GM23338 (cell line): ENCODE measurements at regions not wholly inside any gene's neighbourhood (a gene's known extent, or its start where the extent isn't known, plus 50 kb on each side); places are given as distances from the start of the nearest gene placed in this dataset.

Experiments used
- ATAC-seq: fragments of 200-7000 bp; cut with Tn5 transposase; 3 replicates; pipeline ENCODE4 v1.9.1; 2020
- DNase-seq: peaks from one replicate; pipeline ENCODE4 v3.0.0-alpha.2; 2015; ENCODE audit warnings: low spot score
- H2AFZ ChIP-seq: fragments of 200-600 bp; sonication (generic); 2 replicates; pipeline ENCODE4 v1.8.0; 2016; ENCODE audit warnings: antibody characterized with exemption, mild to moderate bottlenecking, moderate library complexity
- H3F3A ChIP-seq: fragments of 200-600 bp; sonication (generic); replicated peaks from 2 replicates; pipeline ENCODE4 v1.8.0; 2017; ENCODE audit warnings: antibody characterized with exemption, mixed run types, low read depth
- H3K27ac ChIP-seq: fragments of 200-600 bp; sonication (generic); 2 replicates; pipeline ENCODE4 v1.6.1; 2016; ENCODE audit warnings: low read depth
- H3K27me3 ChIP-seq: fragments of 200-600 bp; sonication (generic); 2 replicates; pipeline ENCODE4 v1.8.0; 2016; ENCODE audit warnings: mild to moderate bottlenecking, mixed run types, moderate library complexity; ENCODE audit not compliant: insufficient read depth
- H3K36me3 ChIP-seq: fragments of 200-600 bp; sonication (generic); 2 replicates; pipeline ENCODE4 v1.8.0; 2016; ENCODE audit warnings: mild to moderate bottlenecking; ENCODE audit not compliant: insufficient read depth
- H3K4me1 ChIP-seq: fragments of 200-600 bp; sonication (generic); 2 replicates; pipeline ENCODE4 v1.8.0; 2016; ENCODE audit warnings: mild to moderate bottlenecking, moderate library complexity; ENCODE audit not compliant: insufficient read depth
- H3K4me2 ChIP-seq: fragments of 200-600 bp; sonication (generic); 2 replicates; pipeline ENCODE4 v1.7.1; 2017; ENCODE audit warnings: mixed run types
- H3K4me3 ChIP-seq: fragments of 200-600 bp; sonication (generic); 2 replicates; pipeline ENCODE4 v1.6.1; 2016; ENCODE audit warnings: mixed run types
- H3K79me2 ChIP-seq: fragments of 200-600 bp; sonication (generic); replicated peaks from 2 replicates; pipeline ENCODE4 v1.8.0; 2017; ENCODE audit warnings: mild to moderate bottlenecking; ENCODE audit not compliant: insufficient read depth
- H3K9me2 ChIP-seq: fragments of 200-600 bp; sonication (generic); 2 replicates; pipeline ENCODE4 v1.8.0; 2017; ENCODE audit not compliant: insufficient read depth
- H4K20me1 ChIP-seq: fragments of 200-600 bp; sonication (generic); replicated peaks from 2 replicates; pipeline ENCODE4 v1.8.0; 2017; ENCODE audit warnings: mild to moderate bottlenecking; ENCODE audit not compliant: insufficient read depth
- H3K27ac Mint-ChIP-seq: 2 replicates; pipeline ENCODE4 v1.8.0; 2020; ENCODE audit warnings: inconsistent platforms, mild to moderate bottlenecking, moderate library complexity, mixed read lengths
- H3K27me3 Mint-ChIP-seq: 3 replicates; pipeline ENCODE4 v1.8.0; 2022; ENCODE audit warnings: low read depth, mild to moderate bottlenecking, moderate library complexity, mixed read lengths, inconsistent platforms; ENCODE audit not compliant: insufficient read depth, poor library complexity
- H3K36me3 Mint-ChIP-seq: 3 replicates; pipeline ENCODE4 v1.8.0; 2021; ENCODE audit warnings: low read depth, mild to moderate bottlenecking, inconsistent platforms, moderate library complexity, mixed read lengths
- H3K4me1 Mint-ChIP-seq: 3 replicates; pipeline ENCODE4 v1.8.0; 2020; ENCODE audit warnings: mild to moderate bottlenecking, inconsistent platforms, mixed read lengths
- H3K4me3 Mint-ChIP-seq: 3 replicates; pipeline ENCODE4 v1.8.0; 2021; ENCODE audit warnings: moderate library complexity, mild to moderate bottlenecking, inconsistent platforms, mixed read lengths
- H3K9me3 Mint-ChIP-seq: 3 replicates; pipeline ENCODE4 v1.8.0; 2020; ENCODE audit warnings: moderate library complexity, mild to moderate bottlenecking, inconsistent platforms, mixed read lengths
- CREB1 ChIP-seq: fragments of 250-450 bp; sonication (Bioruptor Pico); IDR thresholded peaks from 2 replicates; pipeline ENCODE4 v1.5.0; 2020; ENCODE audit warnings: low read depth, mild to moderate bottlenecking, moderate library complexity
- EZH2 ChIP-seq: fragments of 200-600 bp; sonication (generic); IDR thresholded peaks from one replicate; pipeline ENCODE4 v1.8.0; 2017; ENCODE audit warnings: antibody characterized with exemption, mild to moderate bottlenecking, low read depth; ENCODE audit not compliant: unreplicated experiment
- EZH2phosphoT487 ChIP-seq: fragments of 200-600 bp; sonication (generic); IDR thresholded peaks from one replicate; pipeline ENCODE4 v1.8.1; 2018; ENCODE audit warnings: antibody characterized with exemption; ENCODE audit not compliant: unreplicated experiment
- JUNB ChIP-seq: IDR thresholded peaks from one replicate; pipeline ENCODE4 v1.6.1; 2016; ENCODE audit warnings: antibody characterized with exemption; ENCODE audit not compliant: unreplicated experiment
- NANOG ChIP-seq: IDR thresholded peaks from 2 replicates; pipeline ENCODE4 v1.6.1; 2016; ENCODE audit warnings: antibody characterized with exemption, borderline replicate concordance
- POLR2AphosphoS5 ChIP-seq: IDR thresholded peaks from 2 replicates; pipeline ENCODE4 v1.6.1; 2016; ENCODE audit warnings: antibody characterized with exemption, low read depth
- REST ChIP-seq: IDR thresholded peaks from one replicate; pipeline ENCODE4 v1.6.1; 2018; ENCODE audit warnings: antibody characterized with exemption; ENCODE audit not compliant: unreplicated experiment
- STAT1 ChIP-seq: IDR thresholded peaks from one replicate; pipeline ENCODE4 v1.6.1; 2016; ENCODE audit warnings: antibody characterized with exemption; ENCODE audit not compliant: unreplicated experiment
- ZNF114 ChIP-seq: fragments of 250-450 bp; sonication (Bioruptor Pico); IDR thresholded peaks from 2 replicates; pipeline ENCODE4 v1.5.0; 2020; ENCODE audit warnings: mild to moderate bottlenecking, moderate library complexity

DNA sequence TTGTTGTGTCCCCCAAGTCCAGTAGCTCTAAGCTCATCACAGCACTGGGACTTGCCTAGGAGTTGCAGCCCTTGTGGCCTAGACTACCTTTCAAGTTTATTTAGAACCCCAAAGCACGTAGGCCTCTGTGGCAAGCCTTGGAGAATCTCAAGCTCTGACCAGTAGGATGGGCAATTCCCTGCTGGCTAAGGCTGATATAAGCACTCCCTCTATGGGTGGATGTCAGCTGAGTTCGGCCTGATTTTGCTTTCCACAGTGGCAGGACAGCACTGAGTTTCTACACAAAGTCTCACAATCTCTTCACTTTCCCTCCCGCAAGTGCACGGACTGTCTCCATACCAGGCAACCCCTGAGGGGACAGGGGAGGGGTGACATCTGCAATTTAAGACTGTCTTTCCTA, 886.4 kb upstream of the LRRN3 start (continued):
- TF ChIP-seq REST, result no peak

GRCh38 chr7:110205899-110206298, 885.0 kb upstream of the LRRN3 start:
- H2AFZ ChIP-seq, result no peak overlapping the region
- no peaks in the 10 kb centered on the region for H3K79me2 ChIP-seq
- ATAC-seq (no peak), DNase-seq (no peak)
- H3K4me2 ChIP-seq, result no peak overlapping the region
- no peak overlapping the region for H3K27ac ChIP-seq
- H3K9me3 Mint-ChIP-seq, result no peaks in the 10 kb centered on the region
- no peaks in the 10 kb centered on the region for H3F3A ChIP-seq
- no peaks in the 10 kb centered on the region for H3K4me1 ChIP-seq
- H3K27me3 Mint-ChIP-seq, result no peaks in the 10 kb centered on the region
- H3K4me3 ChIP-seq, result no peak overlapping the region
- no peaks in the 10 kb centered on the region for H3K4me1 Mint-ChIP-seq
- no peak overlapping the region for H3K4me3 Mint-ChIP-seq
- H3K36me3 Mint-ChIP-seq, result no peaks in the 10 kb centered on the region
- no peaks in the 10 kb centered on the region for H3K27me3 ChIP-seq
- no peak for TF ChIP-seq EZH2
- H3K36me3 ChIP-seq, result no peaks in the 10 kb centered on the region
- no peaks in the 10 kb centered on the region for H3K9me2 ChIP-seq
- H3K27ac Mint-ChIP-seq, result no peak overlapping the region
- no peaks in the 10 kb centered on the region for H4K20me1 ChIP-seq

- DNase-seq (no peak), ATAC-seq (no peak)
- no peaks in the 10 kb centered on the region for H3F3A ChIP-seq
- Mint-ChIP-seq H3K9me3 (peaks cover 19% of the 10 kb centered on the region), H3K4me3 (no peak overlapping the region), H3K36me3 (peaks cover 16% of the 10 kb centered on the region; the same call in 2 of the 3 replicates), H3K4me1 (no peaks in the 10 kb centered on the region), H3K27ac (no peak overlapping the region), H3K27me3 (no peaks in the 10 kb centered on the region)
- H3K4me3 ChIP-seq, result no peak overlapping the region
- TF ChIP-seq CREB1 (no peak), STAT1 (no peak), NANOG (no peak), EZH2phosphoT487 (no peak), JUNB (no peak), POLR2AphosphoS5 (no peak), ZNF114 (no peak)
- no peak overlapping the region for H2AFZ ChIP-seq
- no peaks in the 10 kb centered on the region; the same call in 1 of the 2 replicates for H3K9me2 ChIP-seq
- no peaks in the 10 kb centered on the region for H4K20me1 ChIP-seq
- no peak overlapping the region for H3K27ac ChIP-seq
- no peaks in the 10 kb centered on the region for H3K79me2 ChIP-seq
- no peaks in the 10 kb centered on the region for H3K36me3 ChIP-seq
- no peaks in the 10 kb centered on the region for H3K4me1 ChIP-seq
- no peaks in the 10 kb centered on the region for H3K27me3 ChIP-seq
- no peak overlapping the region for H3K4me2 ChIP-seq
These were observed 881.0 kb upstream of the LRRN3 start for GRCh38 chr7:110209884-110210283.
